GM18502 (cell line): ENCODE measurements at regions not wholly inside any gene's neighbourhood (a gene's known extent, or its start where the extent isn't known, plus 50 kb on each side); places are given as distances from the start of the nearest gene placed in this dataset.

Experiments
- ATAC-seq: cut with Tn5 transposase; IDR thresholded peaks from one replicate; pipeline ENCODE4 v1.9.1; 2021; ENCODE audit warnings: mild to moderate bottlenecking; ENCODE audit not compliant: unreplicated experiment, poor library complexity

GRCh38 chr10:91034494-91035159 lies 113.7 kb upstream of the ANKRD1 start:
- ATAC-seq: no peak

DNA sequence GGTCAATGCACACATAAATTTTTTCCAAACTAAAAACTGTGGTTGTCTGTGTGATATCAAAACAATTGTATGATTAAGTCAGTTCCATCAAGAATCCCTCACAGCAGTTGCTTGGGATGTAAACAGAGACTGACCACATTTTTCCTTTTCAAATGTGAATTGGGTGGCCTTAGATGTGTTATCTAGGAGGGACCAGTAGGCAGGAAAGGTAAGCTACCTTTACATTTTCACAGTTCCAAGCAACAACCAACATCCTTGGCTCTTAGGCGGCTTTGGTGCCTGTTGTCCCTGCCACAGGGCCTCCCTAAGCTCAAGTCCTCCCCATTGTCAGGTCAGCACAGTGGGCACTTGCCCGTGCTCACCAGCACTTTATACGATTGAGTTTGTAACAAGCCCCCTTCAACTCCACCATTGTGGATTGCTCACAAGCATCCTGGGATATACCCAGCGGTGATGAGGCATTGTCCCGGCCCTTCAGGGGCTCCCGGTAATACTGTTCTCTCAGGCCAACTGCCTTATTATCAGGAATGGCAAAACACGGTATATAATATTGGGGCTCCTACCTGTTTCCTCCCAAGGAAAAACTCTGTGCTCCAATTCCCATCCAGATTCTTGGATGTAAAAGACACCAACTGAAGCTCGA lies 114.9 kb upstream of the ANKRD1 start:
- no peak for ATAC-seq

- no peak for ATAC-seq
Measured at GRCh38 chr10:91036807-91037411, 116.0 kb upstream of the ANKRD1 start.

DNA sequence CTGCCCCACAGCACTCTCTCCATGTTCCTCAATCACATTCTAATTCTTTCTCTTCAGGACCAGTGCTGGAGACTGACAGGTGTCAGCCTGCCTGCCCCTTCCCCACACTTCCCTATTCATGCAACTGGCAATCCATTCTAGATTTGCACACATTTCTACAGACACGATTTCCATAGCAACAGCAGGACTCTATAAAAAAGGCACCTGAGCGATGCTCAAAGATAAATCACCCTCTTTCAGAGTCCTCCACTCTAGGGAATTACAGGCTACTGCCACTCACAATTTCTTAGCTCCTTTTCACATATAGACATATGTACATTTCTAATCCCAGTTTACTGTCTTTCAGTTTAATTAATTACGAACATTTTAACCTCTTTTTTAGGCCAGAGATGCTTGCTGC lies 118.1 kb upstream of the ANKRD1 start:
- ATAC-seq: no peak

DNA sequence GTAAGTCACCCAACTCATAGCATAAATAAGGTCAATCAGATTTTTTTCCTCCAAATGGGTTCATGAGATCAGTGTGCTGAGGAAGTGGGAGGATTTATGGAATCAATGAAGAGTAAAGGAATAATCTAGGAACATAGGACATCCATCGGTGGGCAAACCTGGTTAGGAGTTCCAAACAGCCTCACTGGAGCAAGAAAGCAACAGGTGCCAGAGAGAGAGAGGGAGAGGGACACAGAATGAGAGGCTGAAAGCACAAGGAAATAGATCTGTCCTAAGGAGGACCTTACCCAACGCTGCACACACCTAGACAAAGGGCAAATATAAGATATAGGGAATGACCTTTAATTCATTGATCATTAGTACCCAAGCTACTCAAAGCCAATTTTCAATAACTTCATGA lies 119.5 kb upstream of the ANKRD1 start:
- ATAC-seq: no peak

DNA sequence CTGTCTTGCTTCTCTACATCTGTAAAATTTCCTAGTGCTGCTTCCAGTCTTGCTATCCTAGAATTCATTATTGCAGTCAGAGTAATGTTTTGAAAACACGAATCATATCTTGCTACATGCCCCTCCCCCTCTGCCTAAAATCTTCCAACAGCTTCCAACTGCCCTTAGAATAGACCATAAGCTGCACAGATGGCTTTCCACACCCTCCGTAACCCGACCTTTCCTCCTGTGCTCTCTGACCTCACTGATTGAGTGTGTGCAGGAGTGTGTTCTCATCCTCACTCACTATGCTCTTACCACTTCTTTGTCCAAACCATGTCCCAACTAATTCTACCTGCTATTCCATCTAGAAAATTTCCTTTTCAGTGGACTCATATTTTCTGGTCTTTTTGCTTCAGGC lies 121.2 kb upstream of the ANKRD1 start:
- no peak for ATAC-seq

GRCh38 chr10:91043173-91043910 lies 122.5 kb upstream of the ANKRD1 start:
- ATAC-seq: no peak

DNA sequence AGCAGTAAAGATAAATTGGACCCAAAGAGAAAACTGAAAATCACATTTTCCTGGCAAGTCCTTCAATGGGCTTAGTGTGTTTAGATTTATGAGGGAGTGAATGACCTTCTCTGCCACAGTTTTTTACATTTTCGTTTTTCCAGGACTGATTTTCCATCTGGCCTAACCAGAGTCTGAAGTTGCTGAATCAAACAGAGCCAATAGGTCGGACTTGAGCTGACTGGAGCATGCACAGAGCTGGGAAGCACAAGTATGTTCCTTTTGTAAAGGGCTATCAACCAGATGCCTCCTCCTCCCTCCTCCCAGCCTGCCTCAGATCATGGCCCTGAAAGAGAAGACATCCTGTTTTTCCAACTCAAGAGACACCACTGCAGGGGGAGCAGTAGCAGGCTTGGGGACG lies 126.0 kb upstream of the ANKRD1 start:
- no peak for ATAC-seq

DNA sequence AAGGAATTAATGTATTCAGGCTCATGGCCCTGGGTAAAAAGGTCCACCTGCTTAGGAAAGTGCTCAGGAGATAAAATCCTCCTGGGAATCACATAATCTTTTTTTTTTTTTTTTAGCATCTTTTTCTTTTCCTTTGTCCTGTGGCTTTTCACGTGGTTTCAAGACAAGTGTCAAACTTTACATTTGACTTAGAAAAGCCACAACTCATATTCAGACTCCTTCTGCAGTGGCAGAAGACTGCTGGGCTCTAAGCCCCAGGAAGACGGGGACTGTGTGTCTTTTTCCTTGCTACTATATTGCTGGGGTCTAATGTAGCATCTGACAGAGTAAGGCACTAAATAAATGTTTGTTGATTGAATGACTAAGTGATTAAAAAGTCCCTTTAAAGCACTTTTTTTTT lies 127.5 kb upstream of the ANKRD1 start:
- ATAC-seq: no peak

DNA sequence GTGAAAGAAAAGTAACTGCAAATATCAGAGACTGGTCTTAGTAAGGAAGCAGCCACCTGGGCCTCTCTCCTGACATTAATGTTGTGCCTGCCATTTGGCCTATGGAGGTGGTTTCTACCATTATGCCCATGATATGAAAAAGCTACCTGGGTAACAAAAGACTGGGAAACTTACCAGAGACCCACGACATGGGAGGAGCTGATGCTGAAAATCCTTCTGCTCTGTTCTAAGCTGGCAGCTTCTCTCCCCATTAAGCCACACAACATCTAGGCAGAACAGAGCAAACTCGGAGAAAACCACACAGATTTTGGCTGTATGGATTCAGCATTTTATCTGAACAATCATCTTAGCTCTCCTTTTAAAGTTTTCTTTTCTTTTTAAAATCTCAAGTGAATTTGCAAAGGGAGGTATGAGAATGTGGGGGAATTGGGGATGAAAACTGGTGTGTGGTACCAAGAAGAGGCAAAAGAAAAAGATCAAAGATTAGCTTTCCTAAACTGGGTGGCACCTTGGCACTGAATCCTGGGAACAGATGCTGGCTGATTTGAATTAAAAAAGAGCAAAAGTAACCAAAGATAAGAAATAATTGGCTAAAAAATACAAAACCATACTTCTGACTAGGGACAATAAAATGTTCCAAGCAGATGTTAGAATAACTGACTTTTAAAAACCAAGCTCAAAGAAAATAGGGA lies 128.6 kb upstream of the ANKRD1 start:
- no peak for ATAC-seq

GRCh38 chr10:91049988-91050360 lies 129.1 kb upstream of the ANKRD1 start:
- ATAC-seq: no peak

DNA sequence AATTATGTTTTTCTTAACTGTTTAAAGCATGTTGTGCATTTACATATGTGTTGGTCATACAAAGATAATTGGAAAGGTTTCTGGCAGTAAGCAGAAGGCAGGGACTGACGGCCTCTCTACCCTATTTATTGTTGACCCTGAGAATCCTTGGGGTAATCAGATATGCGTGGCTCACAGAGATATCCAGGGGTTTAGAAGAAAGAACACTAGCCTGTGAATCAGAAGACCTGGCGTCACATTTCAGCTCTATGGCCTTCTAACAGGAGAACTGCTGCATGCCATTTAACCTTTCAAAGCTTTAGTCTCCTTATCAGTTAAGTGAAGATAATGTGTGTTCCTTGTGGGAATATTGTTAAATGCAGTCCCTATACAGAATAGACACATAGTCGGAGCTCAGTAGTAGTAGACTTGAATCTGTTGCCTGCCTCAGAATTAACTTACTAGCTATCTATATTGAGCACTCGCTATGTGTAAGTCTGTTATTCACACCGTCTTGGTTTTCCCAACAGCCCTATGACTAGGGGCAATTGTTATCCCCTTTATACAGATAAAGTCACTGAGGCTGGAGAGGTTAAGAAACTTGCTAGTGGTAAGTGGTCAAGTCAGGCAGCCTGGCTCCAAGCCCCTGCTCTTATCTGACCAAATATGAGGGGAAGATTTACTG lies 129.6 kb upstream of the ANKRD1 start:
- no peak for ATAC-seq

- ATAC-seq: no peak
Measured at GRCh38 chr10:91051829-91052228, 130.9 kb upstream of the ANKRD1 start.

DNA sequence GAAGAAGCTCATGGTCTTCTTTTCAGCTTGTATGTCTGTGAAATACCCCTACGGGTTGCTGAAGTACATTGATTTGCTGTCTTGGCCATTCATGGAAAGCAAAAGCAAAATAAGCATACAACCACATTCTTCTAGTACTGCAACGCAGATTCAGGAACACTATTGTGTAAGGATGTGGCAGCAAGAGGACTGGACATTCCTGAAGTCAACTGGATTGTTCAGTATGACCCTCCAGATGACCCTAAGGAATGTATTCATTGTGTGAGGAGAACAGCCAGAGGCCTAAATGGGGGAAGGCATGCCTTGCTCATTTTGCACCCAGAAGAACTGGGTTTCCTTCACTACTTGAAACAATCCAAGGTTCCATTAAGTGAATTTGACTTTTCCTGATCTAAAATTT lies 133.4 kb upstream of the ANKRD1 start:
- ATAC-seq: no peak

GRCh38 chr10:91061187-91061586 lies 140.3 kb upstream of the ANKRD1 start:
- no peak for ATAC-seq

- ATAC-seq: no peak
Measured at GRCh38 chr10:91061608-91062007, 140.7 kb upstream of the ANKRD1 start.

GRCh38 chr10:91062091-91062490 lies 141.2 kb upstream of the ANKRD1 start:
- ATAC-seq: no peak

- ATAC-seq: no peak
Measured at GRCh38 chr10:91071786-91072185, 148.7 kb upstream of the PCGF5 start.

DNA sequence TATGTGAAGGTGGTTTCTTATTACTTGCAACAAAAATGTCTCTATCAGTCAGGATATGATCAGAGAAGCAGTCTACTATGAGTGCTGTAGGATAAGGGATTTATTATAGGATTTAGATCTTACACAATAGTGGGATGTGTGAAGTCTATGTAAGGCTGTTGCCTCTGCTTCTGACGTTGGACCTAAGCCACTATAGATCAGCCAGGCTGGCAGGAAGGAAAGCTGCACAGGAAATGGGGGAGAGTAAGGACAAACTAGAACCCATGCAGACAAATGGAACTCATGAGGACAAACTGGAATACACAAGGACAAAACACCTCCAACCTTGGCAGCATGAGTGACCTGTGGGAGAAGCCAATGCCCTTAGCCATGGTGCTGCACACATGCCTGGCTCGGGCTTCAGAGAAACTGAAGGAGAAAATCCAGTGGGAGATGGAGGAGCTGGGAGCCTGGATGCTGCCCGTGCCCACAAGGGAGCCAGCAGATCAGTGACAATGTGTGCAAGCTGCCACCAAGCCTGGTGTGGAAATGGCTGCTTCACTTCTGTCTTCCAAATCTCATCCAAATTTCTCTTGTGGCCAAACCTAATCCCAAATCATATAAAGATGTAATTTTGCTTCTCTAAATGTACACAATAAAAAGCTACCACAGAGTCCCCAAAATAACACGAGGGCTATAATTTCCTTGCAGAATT lies 147.0 kb upstream of the PCGF5 start:
- ATAC-seq: no peak
